Ascending aorta (tissue), 2 donors: ENCODE measurements at regions not wholly inside any gene's neighbourhood (a gene's known extent, or its start where the extent isn't known, plus 50 kb on each side); places are given as distances from the start of the nearest gene placed in this dataset.

Experiments
- DNase-seq, 2 donors: peaks; one replicate each; pipeline ENCODE4 v3.0.0-alpha.2; 2019; ENCODE audit warnings: low spot score in 2 of 2
- H3K27ac ChIP-seq, 2 donors: fragments of 200-600 bp; sonication (generic); one replicate each; pipeline ENCODE4 v1.5.1; 2016 to 2017; ENCODE audit warnings: mild to moderate bottlenecking in 1 of 2
- H3K27me3 ChIP-seq: fragments of 200-600 bp; sonication (generic); one replicate; pipeline ENCODE4 v1.5.1; 2017
- H3K36me3 ChIP-seq, 2 donors: fragments of 200-600 bp; sonication (generic); one replicate each; pipeline ENCODE4 v1.5.1; 2016
- H3K4me1 ChIP-seq, 2 donors: fragments of 200-600 bp; sonication (generic); one replicate each; pipeline ENCODE4 v1.5.1; 2016 to 2017; ENCODE audit warnings: mild to moderate bottlenecking in 1 of 2
- H3K4me3 ChIP-seq, 2 donors: fragments of 200-600 bp; sonication (generic); one replicate each; pipeline ENCODE4 v1.5.1; 2016 to 2017; ENCODE audit warnings: mild to moderate bottlenecking in 1 of 2
- H3K9me3 ChIP-seq, 2 donors: fragments of 200-600 bp; sonication (generic); one replicate each; pipeline ENCODE4 v1.5.1; 2016
- intact Hi-C: fragments of 100-400 bp; cut with DNase I; formaldehyde crosslinking; loops from one replicate; pipeline ENCODE4 v1.15.1; 2023
- TF ChIP-seq, protein P1 (sequence below), 3 experiments: fragments of 200-600 bp in 2 of 3; fragments of 450-650 bp in 1 of 3; sonication (generic) in 2 of 3; IDR thresholded peaks; one replicate each; pipeline ENCODE4 v1.5.1; 2016 to 2019; ENCODE audit warnings: antibody characterized with exemption in 3 of 3, mild to moderate bottlenecking in 1 of 3, moderate library complexity in 1 of 3

DNA sequence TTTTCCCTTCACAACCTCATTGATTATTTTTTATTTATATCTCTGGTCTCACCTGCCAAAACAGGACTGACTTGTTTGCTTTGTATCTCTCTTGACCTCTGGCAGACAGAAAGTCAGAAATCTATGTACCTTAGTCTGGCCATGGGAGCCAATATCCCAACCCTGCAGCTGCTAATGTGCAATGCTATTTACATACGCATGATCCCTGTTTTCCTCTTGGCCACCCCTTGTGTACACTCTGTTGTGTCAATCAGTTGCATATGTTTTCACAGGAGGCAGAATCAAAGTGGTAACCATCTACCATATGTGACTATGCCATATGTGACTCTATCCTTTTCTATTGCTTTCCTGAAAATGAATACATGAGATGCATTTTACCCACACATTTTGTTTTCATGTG lies 688.8 kb downstream of the PLA2G4A start:
- TF ChIP-seq, protein P1, sequence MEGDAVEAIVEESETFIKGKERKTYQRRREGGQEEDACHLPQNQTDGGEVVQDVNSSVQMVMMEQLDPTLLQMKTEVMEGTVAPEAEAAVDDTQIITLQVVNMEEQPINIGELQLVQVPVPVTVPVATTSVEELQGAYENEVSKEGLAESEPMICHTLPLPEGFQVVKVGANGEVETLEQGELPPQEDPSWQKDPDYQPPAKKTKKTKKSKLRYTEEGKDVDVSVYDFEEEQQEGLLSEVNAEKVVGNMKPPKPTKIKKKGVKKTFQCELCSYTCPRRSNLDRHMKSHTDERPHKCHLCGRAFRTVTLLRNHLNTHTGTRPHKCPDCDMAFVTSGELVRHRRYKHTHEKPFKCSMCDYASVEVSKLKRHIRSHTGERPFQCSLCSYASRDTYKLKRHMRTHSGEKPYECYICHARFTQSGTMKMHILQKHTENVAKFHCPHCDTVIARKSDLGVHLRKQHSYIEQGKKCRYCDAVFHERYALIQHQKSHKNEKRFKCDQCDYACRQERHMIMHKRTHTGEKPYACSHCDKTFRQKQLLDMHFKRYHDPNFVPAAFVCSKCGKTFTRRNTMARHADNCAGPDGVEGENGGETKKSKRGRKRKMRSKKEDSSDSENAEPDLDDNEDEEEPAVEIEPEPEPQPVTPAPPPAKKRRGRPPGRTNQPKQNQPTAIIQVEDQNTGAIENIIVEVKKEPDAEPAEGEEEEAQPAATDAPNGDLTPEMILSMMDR (IDR thresholded peaks at IDR 0.05): no peak
- Histone ChIP-seq H3K36me3 (no peaks in the 10 kb centered on the region), H3K27me3 (no peaks in the 10 kb centered on the region), H3K4me1 (no peaks in the 10 kb centered on the region), H3K9me3 (no peaks in the 10 kb centered on the region), H3K27ac (no peak overlapping the region), H3K4me3 (no peak overlapping the region)
- no peak for DNase-seq
- intact Hi-C loops: no loop called here

DNA sequence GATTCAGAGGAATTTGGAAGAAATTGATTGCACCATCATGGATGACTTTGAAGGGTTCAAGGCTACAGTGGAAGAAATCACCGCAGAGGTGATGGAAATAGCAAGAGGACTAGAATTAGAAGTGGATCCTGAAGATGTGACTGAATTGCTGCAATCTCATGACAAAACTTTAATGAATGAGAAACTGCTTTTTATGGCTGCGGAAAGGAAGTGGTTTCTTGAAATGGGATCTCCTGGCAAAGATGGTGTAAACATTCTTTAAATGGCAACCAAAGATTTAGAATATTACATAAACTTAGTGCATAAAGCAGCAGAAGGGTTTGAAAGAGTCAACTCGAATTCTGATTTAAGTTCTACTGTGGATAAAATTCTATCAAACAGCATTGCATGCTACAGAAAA lies 698.6 kb downstream of the PLA2G4A start:
- Histone ChIP-seq H3K36me3 (no peaks in the 10 kb centered on the region), H3K9me3 (no peaks in the 10 kb centered on the region), H3K27ac (no peak overlapping the region), H3K4me1 (no peaks in the 10 kb centered on the region), H3K27me3 (no peaks in the 10 kb centered on the region), H3K4me3 (no peak overlapping the region)
- TF ChIP-seq, protein P1 (IDR thresholded peaks at IDR 0.05): no peak
- DNase-seq: no peak
- intact Hi-C loops: no loop called here

DNA sequence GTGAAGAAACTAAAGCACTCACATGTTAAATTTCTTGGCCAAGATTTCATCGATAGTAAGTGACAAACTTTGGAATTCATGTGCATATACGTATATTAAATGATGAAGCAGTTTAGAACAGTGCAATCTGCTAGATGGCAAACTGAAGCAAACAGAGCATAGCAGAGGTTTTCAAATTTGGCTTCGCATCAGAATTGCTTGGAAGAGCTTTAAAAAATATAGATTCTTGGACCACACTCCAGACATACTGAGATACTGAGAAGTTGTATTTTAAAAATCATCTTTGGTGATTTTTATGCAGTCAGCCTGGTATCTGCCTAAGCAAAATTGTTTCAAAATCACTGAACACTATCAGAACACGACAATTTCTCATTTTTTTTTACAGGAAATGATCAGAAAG lies 709.2 kb downstream of the PLA2G4A start:
- Histone ChIP-seq H3K4me3 (no peak overlapping the region), H3K4me1 (no peaks in the 10 kb centered on the region), H3K27ac (no peak overlapping the region), H3K36me3 (no peaks in the 10 kb centered on the region), H3K27me3 (no peaks in the 10 kb centered on the region), H3K9me3 (no peaks in the 10 kb centered on the region)
- TF ChIP-seq, protein P1 (IDR thresholded peaks at IDR 0.05): no peak
- no peak for DNase-seq
- intact Hi-C loops: no loop called here

DNA sequence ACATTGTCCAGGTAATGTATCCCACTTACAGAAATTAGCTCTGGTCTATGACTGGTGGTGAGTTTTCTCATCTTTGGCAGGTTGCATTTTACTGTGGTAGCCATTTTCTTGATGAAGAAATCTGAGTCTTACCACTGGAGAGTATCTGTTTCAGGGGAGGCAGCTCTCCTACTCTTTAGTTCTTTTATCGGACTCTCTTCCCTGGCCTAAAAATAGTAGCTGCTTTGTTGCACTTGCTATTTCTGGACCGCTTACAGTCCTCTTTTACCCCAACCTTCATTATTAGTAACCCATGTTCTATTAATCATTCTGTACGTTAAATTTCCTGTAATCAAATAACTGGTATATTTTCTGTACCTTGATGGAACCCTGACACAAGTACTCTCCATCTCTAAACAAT lies 720.8 kb downstream of the PLA2G4A start:
- H3K4me1 ChIP-seq: no peaks in the 10 kb centered on the region
- H3K27ac ChIP-seq: no peak overlapping the region
- DNase-seq: no peak
- H3K4me3 ChIP-seq: no peak overlapping the region
- TF ChIP-seq, protein P1 (IDR thresholded peaks at IDR 0.05): no peak
- H3K27me3 ChIP-seq: no peaks in the 10 kb centered on the region
- intact Hi-C loops: no loop called here
- no peaks in the 10 kb centered on the region for H3K9me3 ChIP-seq
- no peaks in the 10 kb centered on the region for H3K36me3 ChIP-seq

GRCh38 chr1:187551061-187551460 lies 722.3 kb downstream of the PLA2G4A start:
- intact Hi-C loops: no loop called here
- Histone ChIP-seq H3K9me3 (no peaks in the 10 kb centered on the region), H3K27ac (no peak overlapping the region)

DNA sequence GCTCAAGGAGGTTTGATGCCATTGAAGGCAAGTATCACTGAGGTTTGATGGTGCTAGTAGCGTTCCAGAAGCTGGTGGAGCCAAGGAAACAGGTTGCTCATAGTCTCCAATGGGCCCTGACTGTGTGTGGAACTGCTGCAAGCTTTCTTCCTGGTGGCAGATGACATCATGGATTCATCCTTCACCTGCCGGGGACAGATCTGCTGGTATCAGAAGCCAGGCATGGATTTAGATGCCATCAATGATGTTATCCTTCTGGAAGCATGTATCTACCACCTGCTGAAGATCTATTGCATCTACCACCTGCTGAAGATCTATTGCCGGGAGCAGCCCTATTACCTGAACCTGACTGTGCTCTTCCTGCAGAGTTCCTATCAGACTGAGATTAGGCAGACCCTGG lies 734.4 kb downstream of the PLA2G4A start:
- no peak overlapping the region for H3K4me3 ChIP-seq
- H3K36me3 ChIP-seq: no peaks in the 10 kb centered on the region
- intact Hi-C loops: no loop called here
- H3K9me3 ChIP-seq: no peaks in the 10 kb centered on the region
- no peak for DNase-seq
- no peak overlapping the region for H3K27ac ChIP-seq
- H3K27me3 ChIP-seq: no peaks in the 10 kb centered on the region
- TF ChIP-seq, protein P1 (IDR thresholded peaks at IDR 0.05): no peak
- no peaks in the 10 kb centered on the region for H3K4me1 ChIP-seq

More at GRCh38 chr1:187551061-187551460, 722.3 kb downstream of the PLA2G4A start:
- H3K4me3 ChIP-seq: no peak overlapping the region
- DNase-seq: no peak
- no peaks in the 10 kb centered on the region for H3K27me3 ChIP-seq
- TF ChIP-seq, protein P1 (IDR thresholded peaks at IDR 0.05): no peak
- H3K4me1 ChIP-seq: no peaks in the 10 kb centered on the region
- no peaks in the 10 kb centered on the region for H3K36me3 ChIP-seq
